RKO (cell line): ENCODE measurements at regions not wholly inside any gene's neighbourhood (a gene's known extent, or its start where the extent isn't known, plus 50 kb on each side); places are given as distances from the start of the nearest gene placed in this dataset.

Source experiments
- DNase-seq: peaks from one replicate; pipeline ENCODE4 v3.0.0-alpha.2; 2016; ENCODE audit warnings: low spot score

DNA sequence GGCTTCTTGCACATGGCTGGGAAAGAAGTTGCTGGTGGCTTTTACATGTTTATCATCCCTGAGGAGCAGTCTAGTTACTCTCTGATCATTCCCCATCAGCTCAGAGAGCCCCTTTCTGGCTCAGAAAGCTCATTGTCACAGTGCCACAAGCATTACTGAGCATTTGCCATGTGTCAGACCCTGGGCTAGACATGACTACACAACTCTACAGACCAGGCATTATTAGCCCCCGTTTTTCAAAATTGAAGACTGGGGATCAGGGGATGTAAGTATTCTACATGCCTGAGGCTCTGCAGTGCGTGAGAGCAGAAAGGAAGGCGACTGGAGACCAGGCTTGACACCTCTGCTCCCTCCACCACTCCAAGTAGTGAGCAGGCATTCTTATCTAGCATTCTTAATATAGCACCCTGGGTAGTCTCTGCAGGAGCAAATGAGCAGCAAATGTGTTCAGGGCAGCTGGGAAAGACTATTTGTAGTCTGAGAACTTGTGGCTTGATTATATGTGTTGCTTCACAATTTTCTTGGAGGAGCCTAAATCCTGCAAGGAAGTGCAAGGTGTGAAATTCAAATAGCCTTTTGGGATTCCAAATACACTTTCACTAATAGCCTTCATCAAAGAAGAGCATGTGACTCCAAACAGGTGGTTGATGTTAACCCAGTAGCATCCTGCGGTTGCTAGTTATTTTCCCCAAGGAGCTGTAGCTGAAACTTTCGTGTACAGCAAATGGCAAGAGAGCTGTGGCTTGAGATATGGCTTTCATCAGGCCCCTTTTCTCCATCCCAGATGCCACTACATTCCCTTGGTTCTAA, 143.2 kb downstream of the DDX1 start:
- DNase-seq: no peak

DNA sequence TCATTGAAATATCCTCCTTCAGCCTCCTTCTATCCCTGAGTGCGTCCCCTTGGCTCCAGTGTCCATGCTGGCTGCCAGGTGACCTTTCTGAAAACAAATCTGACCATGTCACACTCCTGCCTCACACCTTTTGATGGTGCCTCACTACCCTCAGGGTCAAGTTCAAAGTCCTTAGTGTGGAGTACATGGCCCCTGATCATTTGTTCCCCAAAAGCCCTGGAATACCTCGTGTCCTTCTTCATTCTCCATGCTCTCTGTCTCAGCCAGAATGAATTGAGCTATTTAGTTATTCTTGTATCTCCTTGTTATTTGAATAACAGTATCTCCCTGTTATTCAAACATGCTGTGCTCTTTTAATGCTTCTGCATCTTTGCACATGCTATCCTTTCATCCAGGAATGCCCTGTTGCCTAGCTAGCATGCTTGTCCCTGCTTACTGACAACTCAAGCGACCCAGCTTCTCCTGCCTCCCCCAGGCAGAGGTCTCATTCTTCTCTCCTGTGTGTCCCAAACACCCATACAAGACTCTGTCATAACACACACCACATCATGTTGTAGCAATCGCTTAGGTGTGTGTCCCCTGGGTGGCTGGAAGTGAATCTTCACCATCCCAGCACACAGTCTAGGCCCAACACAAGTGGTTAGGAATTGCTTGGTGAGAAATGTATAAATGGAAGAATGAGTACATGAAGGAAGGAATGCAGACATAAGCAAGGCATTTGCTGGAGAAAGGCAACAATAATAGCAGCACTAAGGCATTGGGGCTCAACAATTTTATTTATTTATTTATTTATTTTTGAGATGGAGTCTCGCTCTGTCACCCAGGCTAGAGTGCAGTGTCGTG, 144.0 kb downstream of the DDX1 start:
- no peak for DNase-seq

DNA sequence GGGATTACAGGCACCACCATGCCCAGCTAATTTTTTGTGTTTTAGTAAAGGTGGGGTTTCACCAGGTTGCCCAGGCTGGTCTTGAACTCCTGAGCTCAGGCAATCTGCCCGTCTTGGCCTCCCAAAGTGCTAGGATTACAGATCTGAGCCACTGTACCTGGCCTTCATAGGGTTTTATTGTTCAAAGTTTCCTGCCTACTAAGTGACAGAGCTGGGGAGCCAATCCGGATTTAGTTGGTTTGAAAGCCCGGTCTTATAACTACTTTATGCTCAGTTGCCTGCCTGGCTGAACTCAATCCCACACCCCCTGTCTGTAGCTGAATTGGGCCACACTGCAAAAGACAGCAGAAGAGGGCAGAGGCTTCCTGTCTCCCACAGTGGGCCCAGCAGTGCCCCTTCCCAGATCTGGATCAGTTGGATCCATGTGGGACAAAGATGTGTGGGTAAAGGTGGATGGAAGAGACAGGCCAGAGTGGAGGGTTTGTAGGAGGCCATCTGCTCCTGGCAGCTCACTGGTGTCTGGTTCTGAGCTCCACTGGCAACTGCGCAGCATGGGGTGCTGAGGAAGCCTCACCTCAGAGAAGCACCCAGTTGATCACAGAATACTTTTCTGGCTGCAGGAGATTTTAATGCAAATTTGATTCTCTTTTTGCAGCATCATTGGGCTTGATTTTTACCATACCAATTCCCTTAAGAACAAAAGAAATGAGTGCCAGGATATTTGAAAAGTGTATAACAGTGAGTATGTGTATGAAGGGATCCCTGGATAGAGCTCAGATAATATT, 144.9 kb downstream of the DDX1 start:
- DNase-seq: no peak

DNA sequence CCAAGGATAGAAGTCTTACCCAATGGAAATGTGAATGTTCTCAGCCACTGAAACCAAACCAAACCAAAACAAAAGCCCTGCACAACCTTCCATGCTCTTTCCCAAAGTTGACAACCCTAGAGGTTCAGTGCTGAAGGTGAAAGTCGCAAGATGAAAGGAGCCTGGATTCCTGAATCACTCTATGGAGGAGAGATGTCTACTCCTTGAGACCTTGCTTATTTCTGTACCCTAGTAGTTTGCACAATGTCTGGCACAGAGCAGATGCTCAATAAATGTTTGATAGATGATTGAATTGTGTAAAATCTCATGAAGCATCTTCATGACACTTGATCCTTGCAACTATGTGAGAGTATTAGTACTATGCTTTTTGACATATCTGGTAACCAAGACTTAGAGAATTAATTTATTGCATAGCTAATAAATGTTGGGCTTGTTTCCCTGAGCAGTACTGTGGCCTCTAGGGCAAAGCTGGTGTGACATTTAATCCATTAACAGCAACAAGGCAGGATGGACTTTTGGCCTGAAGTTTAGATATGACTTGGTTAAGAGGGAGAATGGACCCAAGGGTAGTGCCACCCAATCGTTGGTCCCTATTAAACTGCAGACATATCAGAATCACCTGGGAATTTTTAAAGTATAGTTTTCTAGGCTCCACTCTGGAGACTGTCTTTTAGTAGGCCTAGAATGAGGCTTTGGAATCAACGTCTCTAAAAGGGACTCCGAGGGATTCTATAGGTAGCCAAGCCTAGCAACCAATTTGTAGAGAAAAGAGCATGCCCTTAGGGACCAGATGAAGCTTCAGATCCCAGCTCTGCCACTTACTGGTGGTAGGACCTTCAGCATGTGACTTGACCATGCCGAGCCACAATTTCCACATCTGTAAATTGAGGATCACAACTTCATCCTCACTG, 145.9 kb downstream of the DDX1 start:
- DNase-seq: no peak

DNA sequence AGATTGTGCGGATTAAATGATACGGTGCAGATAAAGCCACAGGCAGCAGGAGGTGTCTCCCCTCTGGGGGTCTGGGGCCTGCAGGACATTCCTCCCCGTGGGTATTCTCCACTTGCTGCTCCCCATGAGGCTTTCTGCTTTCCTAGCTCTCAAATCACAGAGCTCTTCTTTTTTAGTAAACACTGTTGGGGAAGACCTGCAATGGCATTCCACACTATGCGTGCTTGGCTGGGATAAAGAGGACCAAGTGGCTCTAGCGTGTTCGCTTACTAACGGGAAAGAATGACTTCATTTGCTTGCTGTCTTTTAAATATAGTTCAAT, 146.5 kb downstream of the DDX1 start:
- no peak for DNase-seq

DNA sequence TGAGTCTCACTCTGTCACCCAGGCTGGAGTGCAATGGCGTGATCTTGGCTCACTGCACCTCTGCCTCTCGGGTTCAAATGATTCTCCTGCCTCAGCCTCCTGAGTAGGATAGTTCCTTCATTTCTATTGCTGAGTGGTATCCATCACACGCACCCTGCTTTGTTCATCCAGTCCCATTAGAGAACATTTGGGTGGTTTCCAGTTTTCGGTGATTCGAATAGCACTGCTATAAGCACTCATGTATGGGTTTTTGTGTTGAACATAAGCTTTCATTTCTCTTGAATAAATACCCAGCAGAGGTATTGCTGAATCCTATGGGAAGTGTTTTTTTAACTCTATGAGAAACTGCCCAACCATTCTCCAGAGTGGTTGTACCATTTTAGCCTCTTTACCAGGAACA, 147.3 kb downstream of the DDX1 start:
- DNase-seq: no peak

DNA sequence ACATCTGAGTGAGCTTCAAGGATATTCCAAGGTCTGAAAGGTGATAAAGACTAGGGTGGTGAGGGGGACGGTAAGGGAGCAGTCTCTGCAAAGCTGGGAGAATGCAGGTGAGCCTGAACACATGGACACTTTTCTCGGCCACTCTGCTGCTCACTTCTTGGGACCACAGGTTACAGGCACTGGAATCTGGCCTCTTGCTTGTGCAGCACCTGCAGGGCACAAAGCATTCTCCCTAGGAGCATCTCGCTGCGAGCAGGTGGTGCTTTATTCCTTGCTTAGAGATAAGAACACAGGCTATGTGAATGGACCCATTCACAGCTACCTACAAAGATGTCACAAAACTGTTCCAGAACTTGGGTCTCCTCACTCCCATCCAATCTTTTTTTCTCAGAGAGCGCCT, 153.2 kb downstream of the DDX1 start:
- DNase-seq: no peak

DNA sequence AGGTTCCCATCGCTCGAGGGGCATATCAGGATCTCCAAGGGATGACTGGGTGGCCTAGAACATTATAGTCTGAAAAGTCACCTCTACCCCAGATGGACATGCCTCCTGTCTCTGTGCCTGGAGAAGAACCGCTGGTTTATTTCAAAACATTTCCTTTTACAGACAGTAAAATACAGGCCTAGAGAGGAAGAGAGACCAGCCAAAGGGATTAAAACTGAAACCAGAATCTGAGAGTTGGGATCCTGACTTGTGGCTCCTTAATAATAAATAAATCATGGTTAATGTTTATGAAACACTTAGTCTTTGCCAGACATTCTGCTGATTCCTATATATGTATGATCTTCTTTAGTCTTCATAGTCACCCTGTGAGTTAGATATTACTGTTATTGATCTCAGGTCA, 153.7 kb downstream of the DDX1 start:
- no peak for DNase-seq

DNA sequence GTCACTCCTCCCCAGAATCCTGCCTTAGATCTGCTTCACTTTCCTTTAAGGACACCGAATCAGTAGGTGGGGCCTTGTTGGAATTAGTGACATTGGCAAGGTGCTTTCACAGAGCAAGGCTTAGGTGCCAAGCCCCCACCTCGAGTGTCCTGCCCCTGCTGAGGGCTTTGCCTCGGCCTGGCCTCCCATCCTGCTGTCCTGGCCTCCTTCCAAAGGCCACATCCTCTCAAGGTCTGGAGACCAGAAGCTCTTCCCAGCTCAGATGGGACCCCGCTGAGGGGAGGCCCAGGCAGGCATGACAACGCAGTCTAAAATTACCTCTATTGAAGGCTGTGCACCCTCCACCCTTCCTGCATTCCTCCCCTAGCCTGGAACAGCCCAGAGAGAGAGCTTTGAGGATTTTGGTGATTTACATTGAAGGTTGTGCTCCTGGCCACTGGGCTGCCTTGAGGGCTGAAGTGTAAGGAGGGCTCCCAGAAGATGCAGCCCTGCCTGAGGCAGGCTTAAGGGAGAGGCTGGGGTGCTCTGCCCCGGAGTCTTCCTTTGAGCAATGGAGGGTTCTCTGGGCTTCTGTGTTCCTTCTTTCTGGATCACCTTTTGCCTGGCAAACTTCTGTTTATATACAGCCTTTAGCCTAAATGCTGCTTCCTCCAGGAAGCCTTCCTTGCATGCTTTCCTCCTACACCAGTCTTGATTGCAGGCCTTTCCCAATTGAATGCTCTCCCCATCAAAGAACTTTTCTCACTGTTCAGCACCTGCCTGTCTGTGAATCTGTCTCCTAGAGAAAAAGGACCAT, 154.4 kb downstream of the DDX1 start:
- no peak for DNase-seq

DNA sequence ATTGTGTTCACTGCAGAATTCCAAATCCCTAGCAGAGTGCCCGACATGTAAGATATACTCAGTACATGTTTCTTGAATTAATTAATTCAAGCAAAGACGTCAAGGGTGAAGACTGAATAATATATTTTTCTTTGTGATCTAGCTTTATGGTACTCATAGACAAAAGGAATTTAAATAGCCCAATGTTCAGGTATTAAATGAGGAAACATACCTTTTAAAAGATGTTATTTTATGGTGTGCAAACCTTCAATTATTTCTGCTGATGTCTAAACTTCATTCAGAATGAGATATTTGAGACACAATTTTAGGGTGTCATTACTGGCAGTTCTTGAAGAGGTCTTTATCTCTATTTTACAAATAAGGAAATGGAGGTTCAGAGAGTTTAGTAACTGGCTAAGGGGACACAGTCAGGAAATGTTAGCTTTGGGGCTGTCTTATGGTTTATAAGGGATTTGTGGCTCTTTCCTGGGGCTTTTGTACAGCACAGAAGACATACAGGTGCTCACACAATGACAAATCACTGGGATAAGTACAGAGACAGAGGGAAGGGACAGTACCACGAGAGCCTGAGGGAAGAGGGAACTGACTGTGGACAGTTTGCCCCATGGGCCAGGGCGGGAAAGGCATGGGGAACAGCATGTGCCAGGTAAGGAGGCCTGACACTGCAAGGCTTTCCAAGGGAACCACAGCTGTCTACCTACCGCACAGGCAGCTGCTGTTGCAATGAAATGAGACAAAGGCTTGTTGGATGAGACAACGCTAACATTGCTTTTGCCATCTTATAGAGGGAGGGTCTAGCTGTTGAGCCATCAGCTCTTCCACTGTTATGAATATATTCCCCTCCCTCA, 155.3 kb downstream of the DDX1 start:
- DNase-seq: no peak

DNA sequence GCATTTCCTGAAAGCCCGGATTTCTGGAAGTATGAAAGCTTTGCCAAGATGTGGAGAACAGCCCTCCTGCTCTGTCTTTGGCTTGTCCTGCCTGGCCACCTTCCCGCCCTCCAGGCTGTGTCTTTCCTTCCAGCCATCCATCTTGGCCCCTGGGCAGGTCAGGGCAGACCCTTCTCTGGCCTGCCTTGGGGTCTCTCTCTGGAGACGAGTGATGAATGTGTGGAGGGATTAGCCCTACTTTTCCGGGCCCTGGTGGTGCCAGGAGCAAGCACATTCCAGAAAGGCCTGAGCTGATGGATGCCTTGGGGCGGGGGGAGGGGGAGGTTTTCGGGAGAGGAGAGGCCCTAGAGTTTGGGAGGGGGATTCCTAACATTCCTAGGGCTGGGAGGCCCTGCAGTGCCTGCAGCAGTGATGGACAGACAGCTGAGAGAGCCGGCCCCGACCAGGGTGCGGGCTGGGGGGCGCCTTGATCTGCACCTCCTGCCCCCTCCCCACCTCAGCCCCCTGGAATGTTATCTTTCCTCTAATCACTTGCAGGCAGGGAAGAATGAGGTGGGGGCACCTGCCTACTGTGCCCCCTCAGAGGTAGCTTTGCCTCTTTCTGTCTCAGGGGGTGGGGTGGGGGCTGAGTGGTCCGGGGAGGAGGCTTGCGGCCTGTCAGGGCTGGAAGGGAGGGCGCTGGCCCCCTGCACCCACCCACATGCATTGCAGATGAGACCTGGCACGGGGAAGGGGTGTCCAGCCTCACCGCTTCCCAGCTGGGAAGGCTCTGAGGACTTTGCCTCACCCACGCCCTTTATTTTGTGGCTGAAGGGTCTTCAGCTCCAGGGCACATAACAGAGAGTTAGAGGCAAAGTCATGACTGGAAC, 156.2 kb downstream of the DDX1 start:
- DNase-seq: no peak

DNA sequence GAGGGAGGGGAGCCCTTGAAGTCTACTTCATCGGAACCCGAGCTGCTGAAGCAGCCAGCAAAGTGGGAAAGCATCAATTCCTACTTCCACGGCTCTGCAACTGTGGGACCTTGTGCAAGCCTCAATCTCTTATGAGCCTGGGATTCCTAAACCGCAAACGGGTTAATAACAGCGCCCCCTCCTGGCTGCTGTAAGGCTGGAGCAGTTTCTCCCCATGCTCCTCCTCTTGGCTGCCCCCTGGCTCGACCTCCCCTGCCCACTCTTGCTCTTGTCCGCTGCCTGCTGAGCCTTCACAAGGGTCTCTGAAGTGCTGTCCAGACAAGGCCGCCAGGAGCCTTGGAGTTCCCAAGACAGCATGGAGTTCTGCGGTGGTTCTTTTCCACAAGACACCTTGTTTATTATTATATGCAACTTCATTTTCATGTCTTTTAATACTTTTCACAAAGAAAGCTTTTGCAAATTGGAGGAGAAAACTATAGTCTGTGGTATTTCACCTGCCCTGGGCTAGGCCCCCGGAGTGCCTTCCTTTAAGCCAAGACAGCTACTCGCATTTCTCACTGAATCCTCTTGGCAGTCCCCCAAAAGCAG, 157.2 kb downstream of the DDX1 start:
- DNase-seq: no peak

DNA sequence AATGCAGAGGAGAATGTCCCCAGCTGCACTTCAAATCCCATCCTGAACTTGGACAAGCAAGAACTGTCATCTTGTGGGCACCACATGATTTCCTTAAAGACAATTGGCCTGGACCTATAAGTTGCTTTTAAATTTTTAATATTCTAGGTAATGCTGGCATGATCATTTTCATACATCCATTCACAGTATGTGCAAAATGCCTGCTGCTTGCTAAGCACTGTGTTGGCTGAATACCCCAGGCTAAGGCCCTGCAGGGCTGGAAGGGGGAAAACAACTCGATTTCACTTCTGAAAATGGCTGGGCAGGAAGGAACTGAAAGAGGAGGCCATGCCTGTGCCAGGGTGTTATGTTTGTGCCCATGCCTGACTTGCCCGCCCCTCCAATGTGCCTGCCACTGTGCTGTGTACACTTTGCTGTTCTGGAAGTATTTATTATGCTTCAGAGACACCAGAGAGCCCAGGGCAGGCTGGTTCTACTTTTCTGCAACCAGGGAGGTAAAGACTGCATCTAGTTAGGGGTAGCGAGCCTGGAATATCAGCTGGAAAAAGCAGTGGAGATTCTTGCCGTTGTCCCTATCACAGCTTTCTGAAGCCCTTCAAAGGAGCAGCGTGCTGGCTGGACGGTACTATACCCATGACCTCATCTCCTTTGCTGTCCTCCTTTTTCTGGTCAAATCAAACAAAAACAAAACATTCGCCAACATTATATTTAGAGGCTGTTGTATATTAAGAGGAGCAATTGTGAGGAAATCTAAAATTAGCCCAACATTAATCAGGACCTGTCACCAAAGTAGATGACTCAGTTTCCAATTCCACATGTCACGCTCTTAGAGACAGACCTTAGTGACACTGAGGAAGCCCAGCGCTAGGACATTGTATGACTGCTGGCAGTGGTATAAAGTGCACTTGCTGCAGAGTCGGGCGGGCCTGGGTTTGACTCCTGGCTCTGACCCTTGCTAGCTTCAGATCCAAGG, 158.1 kb downstream of the DDX1 start:
- DNase-seq: no peak

DNA sequence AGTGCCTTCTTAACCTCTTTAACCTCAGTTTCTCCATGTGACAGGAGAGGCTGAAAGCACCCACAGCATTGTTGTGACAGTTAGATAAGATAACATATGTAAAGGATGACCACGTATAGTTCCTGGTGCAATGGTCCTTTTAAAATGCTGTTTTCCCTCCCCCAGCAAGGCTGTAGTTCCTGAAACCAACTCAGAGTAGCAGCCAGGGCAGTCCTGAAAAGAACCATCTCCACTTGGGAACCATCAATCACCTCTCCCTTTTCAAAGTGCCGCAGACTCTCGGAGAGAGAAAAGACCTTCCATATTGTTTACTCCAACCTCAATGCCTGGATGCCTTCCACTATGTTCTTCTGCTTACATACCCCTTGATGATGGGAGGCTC, 158.8 kb downstream of the DDX1 start:
- no peak for DNase-seq

DNA sequence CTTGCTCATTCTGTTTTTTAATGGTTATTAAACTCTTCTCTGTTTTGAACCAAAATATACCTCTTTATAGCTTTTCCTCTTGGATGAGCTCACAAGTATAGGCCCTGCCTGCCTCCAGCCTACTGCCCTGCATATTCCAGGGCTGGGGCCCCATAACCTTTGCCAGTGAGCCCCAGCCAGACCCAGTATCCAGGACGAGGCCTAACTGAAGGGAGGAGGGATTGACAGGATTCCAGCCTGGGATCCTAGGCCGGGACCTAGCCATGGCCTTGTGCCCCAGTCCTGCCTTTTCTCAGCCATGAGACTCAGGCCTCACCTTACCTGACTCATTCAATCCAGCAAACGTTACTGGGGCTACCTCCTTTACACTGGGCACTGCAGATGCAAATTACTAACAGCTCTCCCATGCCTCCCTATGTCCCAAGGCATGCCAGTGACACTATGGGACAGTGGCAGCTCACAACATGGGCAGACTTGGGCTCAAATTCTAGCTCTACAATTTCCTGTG, 159.2 kb downstream of the DDX1 start:
- DNase-seq: no peak

DNA sequence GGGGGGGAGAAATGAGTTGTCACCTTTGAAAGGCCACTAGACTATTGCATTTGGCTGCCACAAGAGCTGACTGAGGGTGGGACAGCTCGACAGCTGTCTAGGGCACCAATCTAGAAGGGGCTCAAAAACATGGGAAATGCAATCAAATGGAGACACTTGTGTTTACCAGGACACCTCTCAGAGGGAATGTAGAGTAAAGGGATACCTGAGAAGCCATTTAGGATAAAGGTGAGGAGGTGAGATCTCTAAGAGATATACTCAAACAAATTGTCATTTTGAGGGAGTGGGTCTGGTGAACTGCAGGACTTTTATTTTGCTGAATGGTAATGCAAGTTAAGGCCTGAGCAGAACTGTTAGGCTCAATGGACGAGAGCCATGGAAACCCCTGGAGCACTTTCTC, 159.8 kb downstream of the DDX1 start:
- DNase-seq: no peak

DNA sequence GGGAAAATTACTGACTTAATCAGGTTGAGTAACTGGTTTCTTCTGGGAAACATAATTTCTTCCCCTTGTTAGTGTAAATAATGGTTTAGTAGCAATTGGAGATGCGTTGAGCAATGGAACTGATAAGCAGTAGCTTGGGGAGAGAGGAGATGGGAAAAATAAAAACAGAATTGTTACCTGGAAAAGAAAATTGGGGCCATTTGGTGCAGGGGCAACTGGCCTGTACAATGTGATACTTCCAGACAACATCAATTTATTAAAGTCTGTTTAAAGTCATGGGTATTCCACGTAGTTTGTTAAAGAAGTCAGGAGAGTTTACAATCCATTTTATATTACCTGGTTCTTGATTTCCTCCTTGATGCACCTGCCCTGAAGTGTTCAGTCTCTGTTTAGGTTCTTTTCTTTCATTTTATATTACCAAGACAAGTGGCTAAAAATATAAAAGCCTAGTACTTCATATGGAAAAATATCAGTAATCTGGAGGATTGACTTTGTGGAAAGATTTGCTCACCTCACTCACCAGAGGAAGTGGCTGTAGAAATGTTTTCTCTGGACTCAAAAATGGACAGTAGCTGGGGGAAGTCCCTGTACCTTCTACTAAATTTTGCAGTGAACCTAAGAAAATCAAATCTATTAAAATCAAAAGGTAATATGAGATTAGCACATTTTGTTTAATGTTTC, 161.0 kb downstream of the DDX1 start:
- DNase-seq: no peak
